Neural cell (in vitro differentiated cells): ENCODE measurements at regions not wholly inside any gene's neighbourhood (a gene's known extent, or its start where the extent isn't known, plus 50 kb on each side); places are given as distances from the start of the nearest gene placed in this dataset.

Source experiments
- EP300 ChIP-seq: fragments of 450-650 bp; conservative IDR thresholded peaks from 2 replicates; pipeline ENCODE4 v1.6.1; 2014; ENCODE audit warnings: antibody characterized with exemption, mild to moderate bottlenecking, moderate library complexity; ENCODE audit not compliant: poor library complexity, severe bottlenecking
- EZH2 ChIP-seq: fragments of 200-600, 300-800 bp; shearing (Covaris generic), sonication (generic); IDR thresholded peaks from 2 replicates; pipeline ENCODE4 v1.6.1; 2014; ENCODE audit warnings: antibody characterized with exemption, low read length, borderline replicate concordance, mild to moderate bottlenecking; ENCODE audit not compliant: insufficient read depth, poor library complexity, severe bottlenecking
- MXI1 ChIP-seq: fragments of 450-650 bp; conservative IDR thresholded peaks from 2 replicates; pipeline ENCODE4 v1.6.1; 2014; ENCODE audit warnings: antibody characterized with exemption, mild to moderate bottlenecking; ENCODE audit not compliant: poor library complexity, severe bottlenecking
- TF ChIP-seq, protein P1 (sequence below): fragments of 450-650 bp; IDR thresholded peaks from 2 replicates; pipeline ENCODE4 v1.5.1; 2014; ENCODE audit warnings: antibody characterized with exemption, mild to moderate bottlenecking, moderate library complexity; ENCODE audit not compliant: poor library complexity, severe bottlenecking

DNA sequence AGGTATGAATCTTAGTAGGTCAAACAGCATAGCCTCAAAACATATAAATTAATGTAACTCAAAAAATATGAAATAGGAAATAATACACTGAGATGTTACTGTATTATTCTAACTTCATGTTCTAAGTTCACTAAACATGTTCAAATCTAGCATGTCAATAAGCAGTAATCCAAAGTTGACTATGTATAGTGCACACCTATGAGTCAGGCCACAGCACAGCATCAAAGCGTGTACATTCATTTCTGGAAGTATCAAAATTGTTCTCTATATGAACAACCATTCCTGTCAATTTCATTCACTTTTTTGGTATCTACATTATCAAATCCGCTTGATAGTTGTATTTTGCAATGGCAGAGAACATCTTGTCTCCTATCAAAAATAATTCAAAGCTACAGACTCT, 418.9 kb upstream of the POM121L12 start:
- TF ChIP-seq, protein P1, sequence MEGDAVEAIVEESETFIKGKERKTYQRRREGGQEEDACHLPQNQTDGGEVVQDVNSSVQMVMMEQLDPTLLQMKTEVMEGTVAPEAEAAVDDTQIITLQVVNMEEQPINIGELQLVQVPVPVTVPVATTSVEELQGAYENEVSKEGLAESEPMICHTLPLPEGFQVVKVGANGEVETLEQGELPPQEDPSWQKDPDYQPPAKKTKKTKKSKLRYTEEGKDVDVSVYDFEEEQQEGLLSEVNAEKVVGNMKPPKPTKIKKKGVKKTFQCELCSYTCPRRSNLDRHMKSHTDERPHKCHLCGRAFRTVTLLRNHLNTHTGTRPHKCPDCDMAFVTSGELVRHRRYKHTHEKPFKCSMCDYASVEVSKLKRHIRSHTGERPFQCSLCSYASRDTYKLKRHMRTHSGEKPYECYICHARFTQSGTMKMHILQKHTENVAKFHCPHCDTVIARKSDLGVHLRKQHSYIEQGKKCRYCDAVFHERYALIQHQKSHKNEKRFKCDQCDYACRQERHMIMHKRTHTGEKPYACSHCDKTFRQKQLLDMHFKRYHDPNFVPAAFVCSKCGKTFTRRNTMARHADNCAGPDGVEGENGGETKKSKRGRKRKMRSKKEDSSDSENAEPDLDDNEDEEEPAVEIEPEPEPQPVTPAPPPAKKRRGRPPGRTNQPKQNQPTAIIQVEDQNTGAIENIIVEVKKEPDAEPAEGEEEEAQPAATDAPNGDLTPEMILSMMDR, result no peak
- TF ChIP-seq MXI1, result no peak
- TF ChIP-seq EZH2, result no peak
- TF ChIP-seq EP300, result no peak
